ENCODE measurements at regions not wholly inside any gene's neighbourhood (a gene's known extent, or its start where the extent isn't known, plus 50 kb on each side); places are given as distances from the start of the nearest gene placed in this dataset.

DNA sequence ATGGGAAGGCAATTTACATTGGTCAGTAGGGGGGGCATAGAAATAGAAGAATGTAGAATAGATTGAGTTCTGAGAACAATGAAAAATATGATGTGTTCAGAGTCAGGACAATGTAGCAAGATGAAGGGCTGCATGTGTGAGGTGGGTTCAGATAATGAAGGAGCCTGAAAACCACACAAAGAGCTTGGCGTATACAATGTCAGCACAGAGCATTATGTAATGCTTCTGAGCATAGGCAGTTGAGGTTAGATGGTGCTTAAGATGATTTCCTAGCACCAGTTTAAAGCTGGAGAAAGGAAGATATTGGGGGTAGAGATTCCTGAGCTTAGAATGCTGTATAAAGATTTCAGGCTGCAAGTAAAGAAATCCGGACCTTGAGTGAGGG lies 202.0 kb upstream of the SNX7 start:
- H3K27ac ChIP-seq (ENCODE audit: low read depth in 2 of 2, low read length in 2 of 2) = no peak overlapping the region
- H3K4me1 ChIP-seq (ENCODE audit: control insufficient read depth in 2 of 2, insufficient read depth in 2 of 2, low read length in 2 of 2) = no peaks in the 10 kb centered on the region
- H3K27me3 ChIP-seq (ENCODE audit: control insufficient read depth in 2 of 2, insufficient read depth in 2 of 2, low read length in 2 of 2) = no peaks in the 10 kb centered on the region
- no peak overlapping the region for H3K9ac ChIP-seq (ENCODE audit: low read depth in 1 of 2, low read length in 2 of 2)
- no peak overlapping the region for H3K4me3 ChIP-seq (ENCODE audit: low read length in 2 of 2)
- no peaks in the 10 kb centered on the region for H3K9me3 ChIP-seq (ENCODE audit: control insufficient read depth in 2 of 2, low read length in 2 of 2)
- no peaks in the 10 kb centered on the region for H3K36me3 ChIP-seq (ENCODE audit: control insufficient read depth in 2 of 2, insufficient read depth in 2 of 2, low read length in 2 of 2)

- Histone ChIP-seq H3K9ac (ENCODE audit: low read depth in 1 of 2, low read length in 2 of 2) (no peak overlapping the region), H3K4me3 (ENCODE audit: low read length in 2 of 2) (peak overlapping the region in 1 of 2 donors; percentile 23), H3K27ac (ENCODE audit: low read depth in 2 of 2, low read length in 2 of 2) (no peak overlapping the region), H3K4me1 (ENCODE audit: control insufficient read depth in 2 of 2, insufficient read depth in 2 of 2, low read length in 2 of 2) (no peaks in the 10 kb centered on the region), H3K9me3 (ENCODE audit: control insufficient read depth in 2 of 2, low read length in 2 of 2) (no peaks in the 10 kb centered on the region), H3K27me3 (ENCODE audit: control insufficient read depth in 2 of 2, insufficient read depth in 2 of 2, low read length in 2 of 2) (no peaks in the 10 kb centered on the region), H3K36me3 (ENCODE audit: control insufficient read depth in 2 of 2, insufficient read depth in 2 of 2, low read length in 2 of 2) (no peaks in the 10 kb centered on the region)
Observed at GRCh38 chr1:98458511-98459485, 202.7 kb upstream of the SNX7 start.

GRCh38 chr1:98457248-98457647 lies 204.3 kb upstream of the SNX7 start:
- Histone ChIP-seq H3K4me3 (ENCODE audit: low read length in 2 of 2) (no peak overlapping the region), H3K4me1 (ENCODE audit: control insufficient read depth in 2 of 2, insufficient read depth in 2 of 2, low read length in 2 of 2) (no peaks in the 10 kb centered on the region), H3K9me3 (ENCODE audit: control insufficient read depth in 2 of 2, low read length in 2 of 2) (no peaks in the 10 kb centered on the region), H3K27me3 (ENCODE audit: control insufficient read depth in 2 of 2, insufficient read depth in 2 of 2, low read length in 2 of 2) (no peaks in the 10 kb centered on the region), H3K9ac (ENCODE audit: low read depth in 1 of 2, low read length in 2 of 2) (no peak overlapping the region), H3K36me3 (ENCODE audit: control insufficient read depth in 2 of 2, insufficient read depth in 2 of 2, low read length in 2 of 2) (no peaks in the 10 kb centered on the region), H3K27ac (ENCODE audit: low read depth in 2 of 2, low read length in 2 of 2) (no peak overlapping the region)

DNA sequence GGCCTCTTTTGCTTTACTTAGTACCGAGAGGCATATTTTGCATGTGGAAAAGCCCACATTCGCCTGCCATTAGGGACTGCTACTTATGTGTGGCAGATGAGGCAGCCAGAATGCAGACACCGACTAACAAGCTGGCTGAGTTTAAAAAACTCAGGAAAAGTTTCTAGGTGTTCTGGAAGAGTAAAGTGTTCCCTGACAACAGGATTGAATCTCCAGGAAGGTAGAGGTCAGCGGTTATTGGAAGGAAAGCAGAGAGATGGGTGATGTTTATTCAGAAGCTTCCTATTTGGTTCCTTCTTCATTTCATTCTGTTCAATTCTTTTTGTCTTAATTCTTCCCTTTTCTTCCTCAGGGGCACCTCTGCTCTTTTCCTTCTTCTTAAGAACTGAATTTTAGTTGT lies 206.9 kb upstream of the SNX7 start:
- no peak overlapping the region for H3K9ac ChIP-seq (ENCODE audit: low read depth in 1 of 2, low read length in 2 of 2)

DNA sequence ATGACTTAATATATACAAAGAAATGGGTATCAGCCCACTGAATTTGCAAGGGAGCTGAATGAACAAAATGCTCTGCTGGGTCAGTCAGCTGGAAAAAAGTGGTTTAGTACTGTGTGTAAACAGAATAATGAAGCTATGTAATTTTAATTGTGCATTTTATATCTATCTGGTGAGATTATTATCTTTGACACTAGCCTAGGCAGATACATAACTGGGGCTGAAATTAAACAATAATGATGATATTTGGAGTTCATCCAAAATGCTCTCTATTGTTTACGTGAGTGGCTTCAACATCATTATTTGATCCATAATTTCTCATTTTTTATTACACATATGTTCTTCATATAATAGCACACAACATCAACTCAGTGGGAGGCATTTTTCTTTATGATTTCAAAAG lies 208.5 kb upstream of the SNX7 start:
- Histone ChIP-seq H3K36me3 (ENCODE audit: control insufficient read depth in 2 of 2, insufficient read depth in 2 of 2, low read length in 2 of 2) (no peaks in the 10 kb centered on the region), H3K27ac (ENCODE audit: low read depth in 2 of 2, low read length in 2 of 2) (no peak overlapping the region), H3K27me3 (ENCODE audit: control insufficient read depth in 2 of 2, insufficient read depth in 2 of 2, low read length in 2 of 2) (no peaks in the 10 kb centered on the region), H3K9me3 (ENCODE audit: control insufficient read depth in 2 of 2, low read length in 2 of 2) (no peaks in the 10 kb centered on the region), H3K4me1 (ENCODE audit: control insufficient read depth in 2 of 2, insufficient read depth in 2 of 2, low read length in 2 of 2) (no peaks in the 10 kb centered on the region), H3K9ac (ENCODE audit: low read depth in 1 of 2, low read length in 2 of 2) (no peak overlapping the region), H3K4me3 (ENCODE audit: low read length in 2 of 2) (no peak overlapping the region)

More for the DNA sequence above, 206.9 kb upstream of the SNX7 start:
- no peaks in the 10 kb centered on the region for H3K27me3 ChIP-seq (ENCODE audit: control insufficient read depth in 2 of 2, insufficient read depth in 2 of 2, low read length in 2 of 2)
- H3K27ac ChIP-seq (ENCODE audit: low read depth in 2 of 2, low read length in 2 of 2) = no peak overlapping the region
- H3K36me3 ChIP-seq (ENCODE audit: control insufficient read depth in 2 of 2, insufficient read depth in 2 of 2, low read length in 2 of 2) = no peaks in the 10 kb centered on the region
- H3K9me3 ChIP-seq (ENCODE audit: control insufficient read depth in 2 of 2, low read length in 2 of 2) = no peaks in the 10 kb centered on the region
- H3K4me3 ChIP-seq (ENCODE audit: low read length in 2 of 2) = no peak overlapping the region
- no peaks in the 10 kb centered on the region for H3K4me1 ChIP-seq (ENCODE audit: control insufficient read depth in 2 of 2, insufficient read depth in 2 of 2, low read length in 2 of 2)

DNA sequence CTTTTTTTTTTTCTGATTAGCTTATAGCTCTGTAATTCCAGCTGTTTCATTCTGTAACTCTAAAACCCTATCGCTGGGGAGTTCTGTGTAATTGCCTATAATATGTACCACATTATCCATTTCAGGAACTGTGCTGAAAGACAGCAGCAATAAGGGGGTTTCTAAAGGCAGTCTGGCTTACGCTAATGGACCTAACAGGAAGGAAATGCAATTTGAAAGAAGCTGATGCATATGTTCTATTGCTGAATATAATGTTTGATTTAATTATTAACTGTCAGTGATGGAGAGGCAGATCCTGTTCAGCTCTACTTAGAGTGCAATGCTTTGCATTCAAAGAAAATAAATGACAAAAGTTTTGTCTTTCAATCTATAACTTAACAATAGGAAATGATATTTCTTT lies 209.4 kb upstream of the SNX7 start:
- no peaks in the 10 kb centered on the region for H3K9me3 ChIP-seq (ENCODE audit: control insufficient read depth in 2 of 2, low read length in 2 of 2)
- no peak overlapping the region for H3K9ac ChIP-seq (ENCODE audit: low read depth in 1 of 2, low read length in 2 of 2)
- H3K4me3 ChIP-seq (ENCODE audit: low read length in 2 of 2) = no peak overlapping the region
- H3K27me3 ChIP-seq (ENCODE audit: control insufficient read depth in 2 of 2, insufficient read depth in 2 of 2, low read length in 2 of 2) = no peaks in the 10 kb centered on the region
- H3K36me3 ChIP-seq (ENCODE audit: control insufficient read depth in 2 of 2, insufficient read depth in 2 of 2, low read length in 2 of 2) = no peaks in the 10 kb centered on the region
- no peak overlapping the region for H3K27ac ChIP-seq (ENCODE audit: low read depth in 2 of 2, low read length in 2 of 2)
- no peaks in the 10 kb centered on the region for H3K4me1 ChIP-seq (ENCODE audit: control insufficient read depth in 2 of 2, insufficient read depth in 2 of 2, low read length in 2 of 2)

DNA sequence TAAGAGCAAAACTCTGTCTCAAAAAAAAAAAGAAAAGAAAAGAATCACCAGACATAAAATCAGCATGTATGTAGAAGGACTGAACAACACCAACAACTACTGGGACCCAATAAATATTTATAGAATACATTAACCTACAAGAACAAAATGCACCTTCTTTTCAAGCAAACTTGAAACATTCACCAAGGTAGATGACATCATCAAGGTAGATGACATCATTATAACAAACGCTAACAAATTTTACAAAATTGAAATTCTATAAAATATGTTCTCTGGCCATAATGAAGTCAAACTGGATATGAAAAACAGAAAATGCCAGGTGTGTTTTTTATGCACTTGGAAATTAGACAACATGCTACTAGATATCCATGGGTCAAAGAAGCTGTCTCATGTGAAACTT lies 220.2 kb upstream of the SNX7 start:
- Histone ChIP-seq H3K36me3 (ENCODE audit: control insufficient read depth in 2 of 2, insufficient read depth in 2 of 2, low read length in 2 of 2) (no peaks in the 10 kb centered on the region), H3K27ac (ENCODE audit: low read depth in 2 of 2, low read length in 2 of 2) (no peak overlapping the region), H3K9ac (ENCODE audit: low read depth in 1 of 2, low read length in 2 of 2) (no peak overlapping the region), H3K9me3 (ENCODE audit: control insufficient read depth in 2 of 2, low read length in 2 of 2) (no peaks in the 10 kb centered on the region), H3K27me3 (ENCODE audit: control insufficient read depth in 2 of 2, insufficient read depth in 2 of 2, low read length in 2 of 2) (no peaks in the 10 kb centered on the region), H3K4me3 (ENCODE audit: low read length in 2 of 2) (no peak overlapping the region), H3K4me1 (ENCODE audit: control insufficient read depth in 2 of 2, insufficient read depth in 2 of 2, low read length in 2 of 2) (no peaks in the 10 kb centered on the region)

DNA sequence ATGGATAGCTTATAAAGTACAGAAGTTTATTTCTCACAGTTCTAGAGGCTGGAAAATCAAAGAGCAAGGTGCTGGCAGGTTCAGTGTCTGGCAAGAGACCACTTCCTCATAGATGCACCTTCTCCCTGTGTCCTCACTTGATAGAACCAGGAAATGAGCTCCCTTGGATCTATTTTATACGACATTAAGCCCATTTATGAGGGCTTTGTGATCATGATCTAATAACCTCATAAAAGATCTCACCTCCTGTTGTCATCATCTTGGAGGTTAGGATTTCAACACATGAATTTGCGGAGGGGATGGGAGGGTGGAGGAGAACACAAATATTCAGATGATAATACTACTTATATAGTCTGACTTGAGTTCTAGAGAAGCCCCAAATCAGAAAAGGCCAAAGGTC lies 222.1 kb upstream of the SNX7 start:
- H3K4me1 ChIP-seq (ENCODE audit: control insufficient read depth in 2 of 2, insufficient read depth in 2 of 2, low read length in 2 of 2) = no peaks in the 10 kb centered on the region
- no peak overlapping the region for H3K27ac ChIP-seq (ENCODE audit: low read depth in 2 of 2, low read length in 2 of 2)
- H3K9me3 ChIP-seq (ENCODE audit: control insufficient read depth in 2 of 2, low read length in 2 of 2) = no peaks in the 10 kb centered on the region
- no peaks in the 10 kb centered on the region for H3K36me3 ChIP-seq (ENCODE audit: control insufficient read depth in 2 of 2, insufficient read depth in 2 of 2, low read length in 2 of 2)
- no peaks in the 10 kb centered on the region for H3K27me3 ChIP-seq (ENCODE audit: control insufficient read depth in 2 of 2, insufficient read depth in 2 of 2, low read length in 2 of 2)
- H3K4me3 ChIP-seq (ENCODE audit: low read length in 2 of 2) = no peak overlapping the region
- no peak overlapping the region for H3K9ac ChIP-seq (ENCODE audit: low read depth in 1 of 2, low read length in 2 of 2)

- no peaks in the 10 kb centered on the region for H3K9me3 ChIP-seq (ENCODE audit: control insufficient read depth in 2 of 2, low read length in 2 of 2)
- no peaks in the 10 kb centered on the region for H3K36me3 ChIP-seq (ENCODE audit: control insufficient read depth in 2 of 2, insufficient read depth in 2 of 2, low read length in 2 of 2)
- no peak overlapping the region for H3K4me3 ChIP-seq (ENCODE audit: low read length in 2 of 2)
- no peak overlapping the region for H3K9ac ChIP-seq (ENCODE audit: low read depth in 1 of 2, low read length in 2 of 2)
- H3K27me3 ChIP-seq (ENCODE audit: control insufficient read depth in 2 of 2, insufficient read depth in 2 of 2, low read length in 2 of 2) = no peaks in the 10 kb centered on the region
- H3K27ac ChIP-seq (ENCODE audit: low read depth in 2 of 2, low read length in 2 of 2) = no peak overlapping the region
- H3K4me1 ChIP-seq (ENCODE audit: control insufficient read depth in 2 of 2, insufficient read depth in 2 of 2, low read length in 2 of 2) = no peaks in the 10 kb centered on the region
Observed at GRCh38 chr1:98437540-98437939, 224.0 kb upstream of the SNX7 start.

GRCh38 chr1:98437011-98437410 lies 224.5 kb upstream of the SNX7 start:
- H3K9me3 ChIP-seq (ENCODE audit: control insufficient read depth in 2 of 2, low read length in 2 of 2) = no peaks in the 10 kb centered on the region
- no peaks in the 10 kb centered on the region for H3K36me3 ChIP-seq (ENCODE audit: control insufficient read depth in 2 of 2, insufficient read depth in 2 of 2, low read length in 2 of 2)
- H3K27me3 ChIP-seq (ENCODE audit: control insufficient read depth in 2 of 2, insufficient read depth in 2 of 2, low read length in 2 of 2) = no peaks in the 10 kb centered on the region
- no peak overlapping the region for H3K4me3 ChIP-seq (ENCODE audit: low read length in 2 of 2)
- no peaks in the 10 kb centered on the region for H3K4me1 ChIP-seq (ENCODE audit: control insufficient read depth in 2 of 2, insufficient read depth in 2 of 2, low read length in 2 of 2)
- H3K27ac ChIP-seq (ENCODE audit: low read depth in 2 of 2, low read length in 2 of 2) = no peak overlapping the region
- no peak overlapping the region for H3K9ac ChIP-seq (ENCODE audit: low read depth in 1 of 2, low read length in 2 of 2)
